ENCODE measurements at regions not wholly inside any gene's neighbourhood (a gene's known extent, or its start where the extent isn't known, plus 50 kb on each side); places are given as distances from the start of the nearest gene placed in this dataset.

- Histone ChIP-seq H3K9me2 (no peaks in the 10 kb centered on the region), H3F3A (replicated peaks; ENCODE audit: insufficient read depth) (no peaks in the 10 kb centered on the region), H4K20me1 (ENCODE audit: insufficient read depth) (no peaks in the 10 kb centered on the region), H3K9me3 (no peaks in the 10 kb centered on the region), H3K27me3 (ENCODE audit: insufficient read depth) (no peaks in the 10 kb centered on the region), H3K4me2 (no peak overlapping the region), H3K36me3 (replicated peaks in 1 of 2; ENCODE audit: control insufficient read depth in 1 of 2, insufficient read depth in 2 of 2, low read length in 1 of 2) (no peaks in the 10 kb centered on the region), H3K79me2 (ENCODE audit: insufficient read depth) (no peaks in the 10 kb centered on the region), H2AFZ (ENCODE audit: low read depth) (no peak overlapping the region), H3K4me1 (ENCODE audit: control insufficient read depth in 1 of 2, insufficient read depth in 2 of 2, low read depth in 1 of 2, low read length in 1 of 2) (no peaks in the 10 kb centered on the region), H3K4me3 (ENCODE audit: low read depth in 2 of 2, low read length in 1 of 2) (no peak overlapping the region), H3K27ac (ENCODE audit: low read depth in 2 of 2, low read length in 1 of 2) (no peak overlapping the region), H3K9ac (no peak overlapping the region)
- no peak for DNase-seq
- CTCF ChIA-PET = no interaction called here
- TF ChIP-seq NRF1 (IDR thresholded peaks at IDR 0.05; ENCODE audit: low read depth, low read length) (no peak), RCOR1 (IDR thresholded peaks at IDR 0.05; ENCODE audit: low read length) (no peak), SMC3 (IDR thresholded peaks at IDR 0.05; ENCODE audit: low read depth, low read length) (no peak), NFIC (IDR thresholded peaks at IDR 0.05; ENCODE audit: borderline replicate concordance) (no peak), PBX3 (IDR thresholded peaks at IDR 0.05) (no peak), FOXM1 (IDR thresholded peaks at IDR 0.05; ENCODE audit: low read depth) (no peak), SIN3A (IDR thresholded peaks at IDR 0.05; ENCODE audit: borderline replicate concordance, low read depth, low read length) (no peak), FOXJ3 (CRISPR knock-in tag; IDR thresholded peaks at IDR 0.05) (no peak), POLR2AphosphoS5 (IDR thresholded peaks at IDR 0.05; ENCODE audit: low read depth, low read length) (no peak), JUND (IDR thresholded peaks at IDR 0.05) (no peak), USF2 (IDR thresholded peaks at IDR 0.05; ENCODE audit: borderline replicate concordance, low read depth, low read length) (no peak), EP300 (IDR thresholded peaks at IDR 0.05; ENCODE audit: borderline replicate concordance in 1 of 2, low read depth in 1 of 2, low read length in 1 of 2) (no peak), RXRA (IDR thresholded peaks at IDR 0.05; ENCODE audit: borderline replicate concordance, low read depth) (no peak), ELF1 (IDR thresholded peaks at IDR 0.05) (no peak), GABPA (IDR thresholded peaks at IDR 0.05; ENCODE audit: low read depth) (no peak), RAD21 (IDR thresholded peaks at IDR 0.05; ENCODE audit: low read length) (no peak), TAF1 (IDR thresholded peaks at IDR 0.05; ENCODE audit: borderline replicate concordance, low read depth, low read length) (no peak), IRF3 (IDR thresholded peaks at IDR 0.05; ENCODE audit: low read depth, low read length) (no peak)
- 23% methylated on average over 5 of the region's 5 CpGs for WGBS (ENCODE audit: low lambda C conversion rate)
- POLR2A ChIA-PET = no interaction called here
These were observed 370.2 kb upstream of the CNTN4 start for GRCh38 chr3:1728510-1728909.
